Panc1 (cell line): ENCODE measurements at regions not wholly inside any gene's neighbourhood (a gene's known extent, or its start where the extent isn't known, plus 50 kb on each side); places are given as distances from the start of the nearest gene placed in this dataset.

Experiments used
- POLR2AphosphoS5 ChIP-seq: IDR thresholded peaks from 2 replicates; pipeline ENCODE4 v1.6.1; 2012; ENCODE audit warnings: mild to moderate bottlenecking, low read depth, low read length, moderate library complexity
- TF ChIP-seq, protein P1 (sequence below): fragments of 450-650 bp; IDR thresholded peaks from 2 replicates; pipeline ENCODE4 v1.5.1; 2017; ENCODE audit warnings: mild to moderate bottlenecking

DNA sequence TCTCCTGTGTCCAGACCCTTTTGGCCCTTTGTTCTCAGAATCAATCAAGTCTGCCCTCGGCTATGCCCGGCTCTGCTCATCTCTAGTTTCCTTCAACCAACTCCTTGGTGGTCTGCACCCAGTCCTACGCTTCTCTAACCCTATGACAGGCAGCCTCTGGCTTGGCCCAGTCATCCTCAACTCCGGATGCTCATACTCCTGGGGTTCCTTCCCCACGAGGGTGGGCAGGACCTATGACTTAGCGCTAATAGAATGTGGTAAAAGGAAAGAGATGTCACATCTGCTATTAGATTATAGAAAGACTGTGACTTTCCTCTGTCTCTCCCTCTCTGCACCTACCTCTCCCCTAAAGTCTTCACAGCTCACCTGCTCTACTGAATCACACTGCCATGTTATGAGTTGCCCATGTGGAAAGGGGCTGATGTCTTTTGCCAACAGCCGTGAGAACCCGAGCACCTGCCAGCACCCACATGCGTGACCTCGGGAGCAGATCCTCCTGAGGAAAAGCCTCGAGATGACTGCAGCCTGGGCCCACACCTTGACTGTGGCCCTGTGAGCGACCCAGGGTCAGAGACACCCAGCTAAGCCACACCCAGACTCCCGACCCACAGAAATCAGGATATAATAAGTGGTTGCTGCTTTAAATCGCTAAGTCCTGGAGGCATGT, 334.9 kb downstream of the GADD45G start:
- TF ChIP-seq POLR2AphosphoS5: no peak
- TF ChIP-seq, protein P1, sequence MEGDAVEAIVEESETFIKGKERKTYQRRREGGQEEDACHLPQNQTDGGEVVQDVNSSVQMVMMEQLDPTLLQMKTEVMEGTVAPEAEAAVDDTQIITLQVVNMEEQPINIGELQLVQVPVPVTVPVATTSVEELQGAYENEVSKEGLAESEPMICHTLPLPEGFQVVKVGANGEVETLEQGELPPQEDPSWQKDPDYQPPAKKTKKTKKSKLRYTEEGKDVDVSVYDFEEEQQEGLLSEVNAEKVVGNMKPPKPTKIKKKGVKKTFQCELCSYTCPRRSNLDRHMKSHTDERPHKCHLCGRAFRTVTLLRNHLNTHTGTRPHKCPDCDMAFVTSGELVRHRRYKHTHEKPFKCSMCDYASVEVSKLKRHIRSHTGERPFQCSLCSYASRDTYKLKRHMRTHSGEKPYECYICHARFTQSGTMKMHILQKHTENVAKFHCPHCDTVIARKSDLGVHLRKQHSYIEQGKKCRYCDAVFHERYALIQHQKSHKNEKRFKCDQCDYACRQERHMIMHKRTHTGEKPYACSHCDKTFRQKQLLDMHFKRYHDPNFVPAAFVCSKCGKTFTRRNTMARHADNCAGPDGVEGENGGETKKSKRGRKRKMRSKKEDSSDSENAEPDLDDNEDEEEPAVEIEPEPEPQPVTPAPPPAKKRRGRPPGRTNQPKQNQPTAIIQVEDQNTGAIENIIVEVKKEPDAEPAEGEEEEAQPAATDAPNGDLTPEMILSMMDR: no peak
